MM.1S (cell line): ENCODE measurements at regions not wholly inside any gene's neighbourhood (a gene's known extent, or its start where the extent isn't known, plus 50 kb on each side); places are given as distances from the start of the nearest gene placed in this dataset.

Experiments used
- DNase-seq: peaks from one replicate; pipeline ENCODE4 v3.0.0-alpha.2; 2015
- H2AFZ ChIP-seq: fragments of 300-600 bp; sonication (generic); 2 replicates; pipeline ENCODE4 v1.6.0; 2016; ENCODE audit warnings: antibody characterized with exemption, low read length
- H3F3A ChIP-seq: fragments of 300-600 bp; sonication (generic); 2 replicates; pipeline ENCODE4 v1.6.1; 2016; ENCODE audit warnings: mild to moderate bottlenecking, antibody characterized with exemption, low read length, moderate library complexity, mixed read lengths; ENCODE audit not compliant: insufficient read depth
- H3K27ac ChIP-seq: fragments of 300-600 bp; sonication (generic); 2 replicates; pipeline ENCODE4 v1.5.1; 2016; ENCODE audit warnings: mild to moderate bottlenecking, low read length
- H3K27me3 ChIP-seq: fragments of 300-600 bp; sonication (generic); replicated peaks from 2 replicates; pipeline ENCODE4 v1.6.0; 2016; ENCODE audit warnings: low read length; ENCODE audit not compliant: insufficient read depth
- H3K36me3 ChIP-seq: fragments of 300-600 bp; sonication (generic); replicated peaks from 2 replicates; pipeline ENCODE4 v1.6.1; 2016; ENCODE audit warnings: mild to moderate bottlenecking, low read length, mixed read lengths; ENCODE audit not compliant: insufficient read depth
- H3K4me1 ChIP-seq: fragments of 300-600 bp; sonication (generic); 2 replicates; pipeline ENCODE4 v1.6.1; 2016; ENCODE audit warnings: low read length, mixed read lengths
- H3K4me2 ChIP-seq: fragments of 300-600 bp; sonication (generic); 2 replicates; pipeline ENCODE4 v1.6.0; 2016; ENCODE audit warnings: low read depth, low read length
- H3K4me3 ChIP-seq: fragments of 300-600 bp; sonication (generic); 2 replicates; pipeline ENCODE4 v1.5.1; 2016; ENCODE audit warnings: low read length, mixed read lengths
- H3K79me2 ChIP-seq: fragments of 300-600 bp; sonication (generic); 2 replicates; pipeline ENCODE4 v1.6.1; 2016; ENCODE audit warnings: mixed run types, low read length, mixed read lengths
- H3K9ac ChIP-seq: fragments of 300-600 bp; sonication (generic); 2 replicates; pipeline ENCODE4 v1.6.1; 2016; ENCODE audit warnings: low read length, mixed read lengths
- H3K9me2 ChIP-seq: fragments of 300-600 bp; sonication (generic); replicated peaks from 2 replicates; pipeline ENCODE4 v1.6.1; 2016; ENCODE audit warnings: mild to moderate bottlenecking, low read length, mixed read lengths; ENCODE audit not compliant: insufficient read depth
- H3K9me3 ChIP-seq: fragments of 300-600 bp; sonication (generic); replicated peaks from 2 replicates; pipeline ENCODE4 v1.6.1; 2016; ENCODE audit warnings: mild to moderate bottlenecking, low read length, mixed read lengths; ENCODE audit not compliant: insufficient read depth
- H4K20me1 ChIP-seq: fragments of 300-600 bp; sonication (generic); 2 replicates; pipeline ENCODE4 v1.6.1; 2016; ENCODE audit warnings: mild to moderate bottlenecking, low read length, moderate library complexity, mixed read lengths; ENCODE audit not compliant: insufficient read depth
- CTCF ChIP-seq: fragments of 300-600 bp; sonication (generic); IDR thresholded peaks from 2 replicates; pipeline ENCODE4 v1.5.1; 2016; ENCODE audit warnings: antibody characterized with exemption, low read length, mixed read lengths
- EZH2 ChIP-seq: fragments of 300-600 bp; sonication (generic); optimal IDR thresholded peaks from 2 replicates; pipeline ENCODE3; 2017; ENCODE audit warnings: low read depth, mild to moderate bottlenecking, antibody characterized with exemption, low read length, mixed read lengths
- EZH2phosphoT487 ChIP-seq: fragments of 300-600 bp; sonication (generic); IDR thresholded peaks from 2 replicates; pipeline ENCODE4 v1.6.1; 2018; ENCODE audit warnings: antibody characterized with exemption, low read length

- Histone ChIP-seq H3K9me2 (no peaks in the 10 kb centered on the region), H3K9me3 (no peaks in the 10 kb centered on the region), H3K9ac (no peak overlapping the region), H3K27ac (no peak overlapping the region), H3K4me1 (no peaks in the 10 kb centered on the region), H3K27me3 (no peaks in the 10 kb centered on the region), H2AFZ (no peak overlapping the region), H3F3A (no peaks in the 10 kb centered on the region), H3K4me3 (no peak overlapping the region), H3K4me2 (no peak overlapping the region), H3K79me2 (no peaks in the 10 kb centered on the region), H3K36me3 (no peaks in the 10 kb centered on the region), H4K20me1 (no peaks in the 10 kb centered on the region)
- no peak for DNase-seq
- no peak for TF ChIP-seq EZH2phosphoT487
- TF ChIP-seq CTCF: no peak
- no peak for TF ChIP-seq EZH2
Measured at GRCh38 chr15:98043160-98044014, 82.9 kb downstream of the ARRDC4 start.

DNA sequence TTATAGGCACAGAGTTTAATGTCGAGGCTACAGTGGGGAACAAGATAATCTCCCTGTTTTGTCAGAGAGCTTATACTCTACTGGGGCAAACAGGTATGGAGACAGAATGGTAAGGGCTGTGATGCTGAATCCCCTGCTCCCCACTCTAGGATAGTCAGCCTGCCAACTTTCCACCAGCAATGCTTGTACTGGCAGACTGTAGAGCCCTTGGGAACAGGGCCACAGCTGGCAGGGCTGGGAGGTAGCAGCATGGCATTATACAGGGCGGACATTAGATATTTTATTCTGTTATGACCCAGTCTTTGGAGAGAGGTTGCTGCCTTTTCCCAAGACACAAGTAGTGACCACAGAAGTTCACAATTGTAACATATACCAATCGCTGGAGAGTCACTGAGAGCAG is 91.2 kb downstream of the ARRDC4 start:
- Histone ChIP-seq H2AFZ (no peak overlapping the region), H3K27ac (no peak overlapping the region), H3K4me2 (no peak overlapping the region), H3K36me3 (no peaks in the 10 kb centered on the region), H3K4me1 (no peaks in the 10 kb centered on the region), H3K27me3 (no peaks in the 10 kb centered on the region), H4K20me1 (no peaks in the 10 kb centered on the region), H3K9me3 (no peaks in the 10 kb centered on the region), H3K79me2 (no peaks in the 10 kb centered on the region), H3K9ac (no peak overlapping the region), H3K9me2 (no peaks in the 10 kb centered on the region), H3K4me3 (no peak overlapping the region), H3F3A (no peaks in the 10 kb centered on the region)
- TF ChIP-seq CTCF: no peak
- no peak for TF ChIP-seq EZH2
- no peak for TF ChIP-seq EZH2phosphoT487
- DNase-seq: no peak

- Histone ChIP-seq H4K20me1 (no peaks in the 10 kb centered on the region), H3F3A (no peaks in the 10 kb centered on the region), H3K9ac (no peak overlapping the region), H3K4me3 (no peak overlapping the region), H3K27me3 (no peaks in the 10 kb centered on the region), H3K79me2 (no peaks in the 10 kb centered on the region), H3K36me3 (no peaks in the 10 kb centered on the region), H3K9me3 (no peaks in the 10 kb centered on the region), H3K4me2 (no peak overlapping the region), H3K27ac (no peak overlapping the region), H3K9me2 (no peaks in the 10 kb centered on the region), H2AFZ (no peak overlapping the region), H3K4me1 (no peaks in the 10 kb centered on the region)
- TF ChIP-seq EZH2 (no peak), EZH2phosphoT487 (no peak), CTCF (no peak)
- DNase-seq: no peak
Measured at GRCh38 chr15:98057453-98057852, 97.0 kb downstream of the ARRDC4 start.
